ENCODE measurements at regions not wholly inside any gene's neighbourhood (a gene's known extent, or its start where the extent isn't known, plus 50 kb on each side); places are given as distances from the start of the nearest gene placed in this dataset.

DNA sequence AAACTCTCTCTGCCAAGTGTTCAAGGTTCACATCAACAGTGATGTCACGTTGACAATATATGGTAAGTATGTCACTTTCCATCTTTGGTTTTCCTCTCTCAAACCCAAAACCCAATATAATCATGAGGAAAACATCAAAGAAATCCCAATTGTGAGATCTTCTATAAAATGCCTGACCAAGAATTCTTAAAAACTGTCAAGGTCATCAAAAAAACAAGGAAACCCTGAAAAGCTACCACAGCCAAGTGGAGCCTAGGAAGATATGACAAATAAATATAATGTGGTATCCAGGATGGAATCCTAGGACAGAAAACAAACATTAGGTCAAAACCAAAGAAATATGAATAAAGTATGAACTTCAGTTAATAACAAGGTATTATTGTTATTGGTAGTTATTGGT, 85.2 kb upstream of the CCDC39 start:
- Histone ChIP-seq H3K36me3 (ENCODE audit: low read depth) (no peaks in the 10 kb centered on the region), H3K9me2 (ENCODE audit: insufficient read depth) (no peaks in the 10 kb centered on the region), H3K4me1 (replicated peaks; ENCODE audit: insufficient read depth) (no peaks in the 10 kb centered on the region), H3K9me3 (ENCODE audit: insufficient read depth, low read depth) (no peaks in the 10 kb centered on the region), H3K4me2 (no peak overlapping the region), H3K27me3 (ENCODE audit: insufficient read depth, low read depth) (no peaks in the 10 kb centered on the region), H3F3A (ENCODE audit: insufficient read depth, low read depth) (no peaks in the 10 kb centered on the region), H3K79me2 (ENCODE audit: low read depth) (no peaks in the 10 kb centered on the region), H4K20me1 (ENCODE audit: insufficient read depth) (no peaks in the 10 kb centered on the region), H3K27ac (no peak overlapping the region), H3K4me3 (no peak overlapping the region), H2AFZ (no peak overlapping the region)
- BruUV-seq (replicated peaks): no TSS peak
- CTCF ChIA-PET: no interaction called here
- DNase-seq: no peak
- no peak for TF ChIP-seq EZH2 (IDR thresholded peaks at IDR 0.05; ENCODE audit: low read depth)
- TF ChIP-seq, protein P1, sequence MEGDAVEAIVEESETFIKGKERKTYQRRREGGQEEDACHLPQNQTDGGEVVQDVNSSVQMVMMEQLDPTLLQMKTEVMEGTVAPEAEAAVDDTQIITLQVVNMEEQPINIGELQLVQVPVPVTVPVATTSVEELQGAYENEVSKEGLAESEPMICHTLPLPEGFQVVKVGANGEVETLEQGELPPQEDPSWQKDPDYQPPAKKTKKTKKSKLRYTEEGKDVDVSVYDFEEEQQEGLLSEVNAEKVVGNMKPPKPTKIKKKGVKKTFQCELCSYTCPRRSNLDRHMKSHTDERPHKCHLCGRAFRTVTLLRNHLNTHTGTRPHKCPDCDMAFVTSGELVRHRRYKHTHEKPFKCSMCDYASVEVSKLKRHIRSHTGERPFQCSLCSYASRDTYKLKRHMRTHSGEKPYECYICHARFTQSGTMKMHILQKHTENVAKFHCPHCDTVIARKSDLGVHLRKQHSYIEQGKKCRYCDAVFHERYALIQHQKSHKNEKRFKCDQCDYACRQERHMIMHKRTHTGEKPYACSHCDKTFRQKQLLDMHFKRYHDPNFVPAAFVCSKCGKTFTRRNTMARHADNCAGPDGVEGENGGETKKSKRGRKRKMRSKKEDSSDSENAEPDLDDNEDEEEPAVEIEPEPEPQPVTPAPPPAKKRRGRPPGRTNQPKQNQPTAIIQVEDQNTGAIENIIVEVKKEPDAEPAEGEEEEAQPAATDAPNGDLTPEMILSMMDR (conservative IDR thresholded peaks at IDR 0.05): no peak
- POLR2A ChIA-PET (ENCODE audit: unreplicated experiment): no interaction called here
- intact Hi-C loops (cut with micrococcal nuclease; ENCODE audit: unreplicated experiment): no loop called here

DNA sequence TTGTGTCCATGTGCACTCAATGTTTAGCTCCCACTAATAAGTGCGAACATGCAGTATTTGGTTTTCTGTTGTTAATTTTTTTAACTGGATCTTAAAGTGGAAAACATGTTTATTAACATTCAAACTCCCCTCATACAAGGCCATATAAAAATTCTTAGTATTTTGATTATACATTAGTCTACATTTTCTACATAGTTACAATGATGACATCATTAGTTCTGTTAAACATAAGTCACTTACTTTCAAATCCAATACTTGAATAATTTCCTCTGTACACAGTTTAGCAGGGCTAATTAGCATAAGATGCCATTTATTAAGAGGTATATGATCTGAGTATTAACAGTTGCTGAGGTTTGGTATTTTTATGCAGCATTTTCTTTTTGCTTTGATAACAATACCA, 91.3 kb upstream of the CCDC39 start:
- intact Hi-C loops (cut with micrococcal nuclease; ENCODE audit: unreplicated experiment): no loop called here
- no peaks in the 10 kb centered on the region for H3K36me3 ChIP-seq (ENCODE audit: low read depth)
- no peaks in the 10 kb centered on the region for H3K9me3 ChIP-seq (ENCODE audit: insufficient read depth, low read depth)
- H3K79me2 ChIP-seq (ENCODE audit: low read depth): no peaks in the 10 kb centered on the region
- no peak overlapping the region for H2AFZ ChIP-seq
- no peaks in the 10 kb centered on the region for H3K27me3 ChIP-seq (ENCODE audit: insufficient read depth, low read depth)
- no peak for DNase-seq
- BruUV-seq (replicated peaks): no TSS peak
- no peaks in the 10 kb centered on the region for H3F3A ChIP-seq (ENCODE audit: insufficient read depth, low read depth)
- no peak overlapping the region for H3K4me2 ChIP-seq
- CTCF ChIA-PET: interaction anchor here (0.6 kb wide), 1 partner anchor 555 kb away, joined by 3 read pairs; no protein-coding TSS in a partner anchor
- H3K27ac ChIP-seq: no peak overlapping the region
- POLR2A ChIA-PET (ENCODE audit: unreplicated experiment): no interaction called here
- H4K20me1 ChIP-seq (ENCODE audit: insufficient read depth): no peaks in the 10 kb centered on the region
- H3K4me1 ChIP-seq (replicated peaks; ENCODE audit: insufficient read depth): no peaks in the 10 kb centered on the region
- no peaks in the 10 kb centered on the region for H3K9me2 ChIP-seq (ENCODE audit: insufficient read depth)
- no peak overlapping the region for H3K4me3 ChIP-seq
- TF ChIP-seq, protein P1 (conservative IDR thresholded peaks at IDR 0.05): no peak
- TF ChIP-seq EZH2 (IDR thresholded peaks at IDR 0.05; ENCODE audit: low read depth): no peak

DNA sequence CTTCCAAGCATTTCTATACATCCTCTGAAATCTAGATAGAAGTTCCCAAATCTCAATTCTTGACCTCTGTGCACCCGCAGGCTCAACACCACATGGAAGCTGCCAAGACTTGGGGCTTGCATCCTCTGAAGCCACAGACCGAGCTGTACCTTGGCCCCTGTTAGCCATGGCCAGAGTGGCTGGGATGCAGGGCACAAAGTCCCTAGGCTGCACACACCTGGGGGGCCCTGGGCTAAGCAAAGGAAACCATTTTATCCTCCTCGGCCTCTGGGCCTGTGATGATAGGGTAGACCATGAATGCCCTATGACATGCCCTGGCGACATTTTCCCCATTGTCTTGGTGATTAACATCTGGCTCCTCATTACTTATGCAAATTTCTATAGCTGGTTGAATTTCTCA, 97.1 kb upstream of the CCDC39 start:
- no peak for TF ChIP-seq EZH2 (IDR thresholded peaks at IDR 0.05; ENCODE audit: low read depth)
- TF ChIP-seq, protein P1 (conservative IDR thresholded peaks at IDR 0.05): no peak
- intact Hi-C loops (cut with micrococcal nuclease; ENCODE audit: unreplicated experiment): no loop called here
- no peaks in the 10 kb centered on the region for H3F3A ChIP-seq (ENCODE audit: insufficient read depth, low read depth)
- no peak for DNase-seq
- H3K27ac ChIP-seq: no peak overlapping the region
- no TSS peak for BruUV-seq (replicated peaks)
- CTCF ChIA-PET: no interaction called here
- no peaks in the 10 kb centered on the region for H3K4me1 ChIP-seq (replicated peaks; ENCODE audit: insufficient read depth)
- H4K20me1 ChIP-seq (ENCODE audit: insufficient read depth): no peaks in the 10 kb centered on the region
- no peak overlapping the region for H2AFZ ChIP-seq
- POLR2A ChIA-PET (ENCODE audit: unreplicated experiment): no interaction called here
- H3K4me2 ChIP-seq: no peak overlapping the region
- no peak overlapping the region for H3K4me3 ChIP-seq
- H3K9me3 ChIP-seq (ENCODE audit: insufficient read depth, low read depth): no peaks in the 10 kb centered on the region
- no peaks in the 10 kb centered on the region for H3K9me2 ChIP-seq (ENCODE audit: insufficient read depth)
- H3K27me3 ChIP-seq (ENCODE audit: insufficient read depth, low read depth): no peaks in the 10 kb centered on the region
- no peaks in the 10 kb centered on the region for H3K79me2 ChIP-seq (ENCODE audit: low read depth)
- no peaks in the 10 kb centered on the region for H3K36me3 ChIP-seq (ENCODE audit: low read depth)

Measured in PC-9 (cell line).